H1 (cell line): ENCODE measurements at regions not wholly inside any gene's neighbourhood (a gene's known extent, or its start where the extent isn't known, plus 50 kb on each side); places are given as distances from the start of the nearest gene placed in this dataset.

ENCODE experiments used
- CTCF ChIA-PET: fragments of 300-600 bp; sonication (Branson Sonifier 250); formaldehyde crosslinking; loops from one replicate; lab custom pipeline; 2021; ENCODE audit not compliant: partially characterized antibody; lab: Charles Lee
- POLR2A ChIA-PET: fragments of 300-600 bp; sonication (Branson Sonifier 250); formaldehyde crosslinking; loops from one replicate; lab custom pipeline; 2021; ENCODE audit warnings: inconsistent platforms; ENCODE audit not compliant: partially characterized antibody; lab: Charles Lee
- DNase-seq, 2 experiments: peaks; one replicate each; pipeline versions ENCODE4 v3.0.0 to v3.0.0-alpha.2; 2010 to 2022; ENCODE audit warnings: low spot score in 2 of 2, low read depth in 1 of 2, mixed read lengths in 1 of 2
- FAIRE-seq: peaks from 2 replicates; lab custom pipeline; 2011; peaks lifted over from hg19 to GRCh38; lab: Jason Lieb, UNC
- H2AFZ ChIP-seq: 2 replicates; pipeline ENCODE4 v1.8.1; 2012; ENCODE audit warnings: low read length, inconsistent platforms
- H2AK5ac ChIP-seq: 2 replicates; pipeline ENCODE4 v1.6.1; 2013; ENCODE audit warnings: low read depth, low read length
- H2BK120ac ChIP-seq: replicated peaks from 2 replicates; pipeline ENCODE3; 2013; ENCODE audit warnings: low read depth, low read length, inconsistent platforms
- H2BK12ac ChIP-seq: 2 replicates; pipeline ENCODE4 v1.6.1; 2013; ENCODE audit warnings: low read depth, low read length
- H2BK15ac ChIP-seq: 2 replicates; pipeline ENCODE4 v1.6.1; 2013; ENCODE audit warnings: low read length
- H2BK20ac ChIP-seq: 2 replicates; pipeline ENCODE4 v1.6.1; 2013; ENCODE audit warnings: low read length
- H2BK5ac ChIP-seq: 2 replicates; pipeline ENCODE4 v1.6.1; 2013; ENCODE audit warnings: low read depth, low read length
- H3K14ac ChIP-seq: 2 replicates; pipeline ENCODE4 v1.6.1; 2013; ENCODE audit warnings: inconsistent platforms; ENCODE audit not compliant: insufficient read length
- H3K18ac ChIP-seq: 2 replicates; pipeline ENCODE4 v1.6.1; 2013; ENCODE audit warnings: low read length; ENCODE audit errors: extremely low read depth
- H3K23ac ChIP-seq: 2 replicates; pipeline ENCODE4 v1.6.1; 2013; ENCODE audit warnings: inconsistent platforms; ENCODE audit not compliant: insufficient read length
- H3K23me2 ChIP-seq: 2 replicates; pipeline ENCODE4 v1.6.1; 2013; ENCODE audit warnings: low read depth, low read length
- H3K27ac ChIP-seq: 2 replicates; pipeline ENCODE4 v1.6.1; 2011; ENCODE audit warnings: low read depth, low read length, inconsistent platforms
- H3K27me3 ChIP-seq, 4 experiments: replicated peaks in 1 of 4; 1 replicate in 1 of 4; 2 replicates in 3 of 4; pipeline versions ENCODE4 v1.6.1 to v1.8.1; 2011 to 2013; ENCODE audit warnings: low read length in 3 of 4, mild to moderate bottlenecking in 3 of 4, inconsistent platforms in 2 of 4, mixed read lengths in 2 of 4, moderate library complexity in 1 of 4; ENCODE audit not compliant: control insufficient read depth in 3 of 4, insufficient read depth in 3 of 4; ENCODE audit errors: extremely low read depth in 1 of 4
- H3K36me3 ChIP-seq, 4 experiments: 2 replicates each; pipeline versions ENCODE4 v1.6.1 to v1.8.1; 2011 to 2013; ENCODE audit warnings: mild to moderate bottlenecking in 4 of 4, low read length in 3 of 4, moderate library complexity in 2 of 4, control low read depth in 1 of 4, inconsistent platforms in 1 of 4; ENCODE audit not compliant: insufficient read depth in 4 of 4, control insufficient read depth in 2 of 4
- H3K4ac ChIP-seq: replicated peaks from 2 replicates; pipeline ENCODE3; 2013; ENCODE audit warnings: low read length, low read depth, mixed read lengths, inconsistent platforms; ENCODE audit not compliant: insufficient read length
- H3K4me1 ChIP-seq, 4 experiments: replicated peaks in 1 of 4; 1 replicate in 1 of 4; 2 replicates in 3 of 4; pipeline versions ENCODE4 v1.6.1 to v1.8.1; 2011 to 2013; ENCODE audit warnings: low read length in 3 of 4, inconsistent platforms in 2 of 4, mixed read lengths in 1 of 4; ENCODE audit not compliant: insufficient read depth in 4 of 4, control insufficient read depth in 3 of 4
- H3K4me2 ChIP-seq, 2 experiments: 2 replicates each; pipeline versions ENCODE4 v1.6.1 to v1.8.1; 2011 to 2013; ENCODE audit warnings: low read depth in 2 of 2, low read length in 2 of 2, control low read depth in 1 of 2, inconsistent platforms in 1 of 2, mild to moderate bottlenecking in 1 of 2; ENCODE audit not compliant: insufficient read depth in 1 of 2
- H3K4me3 ChIP-seq, 4 experiments: fragments of 200-600, 300-600 bp in 1 of 4; sonication (generic), shearing (Covaris generic), sonication (Bioruptor Twin) in 1 of 4; 2 replicates each; pipeline versions ENCODE4 v1.5.1 to v1.8.1; 2011 to 2016; ENCODE audit warnings: low read length in 4 of 4, low read depth in 3 of 4, control low read depth in 2 of 4, inconsistent platforms in 2 of 4, mild to moderate bottlenecking in 2 of 4, mixed read lengths in 1 of 4, moderate library complexity in 1 of 4; ENCODE audit not compliant: insufficient read depth in 2 of 4; ENCODE audit errors: extremely low read depth in 1 of 4
- H3K56ac ChIP-seq: replicated peaks from 2 replicates; pipeline ENCODE3; 2013; ENCODE audit warnings: low read depth, mild to moderate bottlenecking, mixed read lengths, low read length, inconsistent platforms; ENCODE audit not compliant: insufficient read length
- H3K79me1 ChIP-seq: 2 replicates; pipeline ENCODE4 v1.6.1; 2013; ENCODE audit warnings: low read depth, low read length, control low read depth
- H3K79me2 ChIP-seq, 2 experiments: 2 replicates each; pipeline versions ENCODE4 v1.6.1 to v1.8.1; 2012 to 2013; ENCODE audit warnings: low read length in 2 of 2, mild to moderate bottlenecking in 2 of 2, inconsistent platforms in 1 of 2; ENCODE audit not compliant: insufficient read depth in 2 of 2, control insufficient read depth in 1 of 2
- H3K9ac ChIP-seq, 4 experiments: replicated peaks in 1 of 4; 1 replicate in 1 of 4; 2 replicates in 3 of 4; pipeline versions ENCODE4 v1.6.1 to v1.8.1; 2011 to 2013; ENCODE audit warnings: low read depth in 3 of 4, low read length in 3 of 4, control low read depth in 2 of 4, mild to moderate bottlenecking in 2 of 4, moderate library complexity in 2 of 4, inconsistent platforms in 1 of 4; ENCODE audit errors: extremely low read depth in 1 of 4
- H3K9me3 ChIP-seq, 2 experiments: 2 replicates each; pipeline versions ENCODE4 v1.6.1 to v1.8.1; 2012 to 2013; ENCODE audit warnings: mild to moderate bottlenecking in 2 of 2, moderate library complexity in 2 of 2, control low read depth in 1 of 2, inconsistent platforms in 1 of 2, low read depth in 1 of 2, low read length in 1 of 2, mixed read lengths in 1 of 2; ENCODE audit not compliant: insufficient read depth in 2 of 2
- H4K20me1 ChIP-seq, 2 experiments: replicated peaks in 1 of 2; 2 replicates each; pipeline versions ENCODE3 to v1.8.1; 2011 to 2013; ENCODE audit warnings: inconsistent platforms in 2 of 2, low read length in 2 of 2, mild to moderate bottlenecking in 1 of 2; ENCODE audit not compliant: insufficient read depth in 2 of 2, control insufficient read depth in 1 of 2
- H4K5ac ChIP-seq: 2 replicates; pipeline ENCODE4 v1.6.1; 2013; ENCODE audit warnings: low read length, low read depth, mixed read lengths, inconsistent platforms; ENCODE audit not compliant: insufficient read length
- H4K8ac ChIP-seq: 2 replicates; pipeline ENCODE4 v1.8.0; 2013; ENCODE audit warnings: mild to moderate bottlenecking, moderate library complexity, low read length, inconsistent platforms; ENCODE audit not compliant: insufficient read depth; ENCODE audit errors: extremely low read depth
- H4K91ac ChIP-seq: replicated peaks from 2 replicates; pipeline ENCODE3; 2013; ENCODE audit warnings: low read length, mixed read lengths, inconsistent platforms; ENCODE audit not compliant: insufficient read length
- ASH2L ChIP-seq: fragments of 200-600, 300-600 bp; sonication (generic); IDR thresholded peaks from one replicate; pipeline ENCODE4 v1.7.1; 2017; ENCODE audit warnings: low read length
- ATF3 ChIP-seq: IDR thresholded peaks from 2 replicates; pipeline ENCODE4 v1.6.1; 2011; ENCODE audit warnings: low read depth, mild to moderate bottlenecking, low read length; ENCODE audit not compliant: insufficient read depth
- BACH1 ChIP-seq: IDR thresholded peaks from 2 replicates; pipeline ENCODE4 v1.6.1; 2012; ENCODE audit warnings: low read length, improper control_type of control experiment
- CTBP2 ChIP-seq: IDR thresholded peaks from 2 replicates; pipeline ENCODE4 v1.7.0; 2011; ENCODE audit warnings: borderline replicate concordance, mild to moderate bottlenecking, moderate library complexity, mixed read lengths, low read length; ENCODE audit not compliant: insufficient read depth, insufficient read length
- KDM5A ChIP-seq: fragments of 200-600 bp; IDR thresholded peaks from 2 replicates; pipeline ENCODE4 v1.7.1; 2012; ENCODE audit warnings: mild to moderate bottlenecking, low read length, inconsistent platforms, mixed read lengths
- MAX ChIP-seq: IDR thresholded peaks from 2 replicates; pipeline ENCODE4 v1.6.1; 2012; ENCODE audit warnings: inconsistent platforms
- POLR2A ChIP-seq, 2 experiments: IDR thresholded peaks; 1 replicate in 1 of 2; 2 replicates in 1 of 2; pipeline ENCODE4 v1.6.1; 2011; ENCODE audit warnings: low read depth in 2 of 2, low read length in 2 of 2, mild to moderate bottlenecking in 2 of 2; ENCODE audit errors: control extremely low read depth in 1 of 2
- SIN3A ChIP-seq, 2 experiments: IDR thresholded peaks in 1 of 2; conservative IDR thresholded peaks in 1 of 2; 2 replicates each; pipeline ENCODE4 v1.6.1; 2011 to 2012; ENCODE audit warnings: low read length in 2 of 2, improper control_type of control experiment in 1 of 2, low read depth in 1 of 2, mild to moderate bottlenecking in 1 of 2
- SIRT6 ChIP-seq: IDR thresholded peaks from one replicate; pipeline ENCODE4 v1.7.1; 2012; ENCODE audit warnings: low read length, inconsistent platforms
- SUZ12 ChIP-seq: fragments of 200-600 bp; sonication (generic); IDR thresholded peaks from 2 replicates; pipeline ENCODE4 v1.6.1; 2012; ENCODE audit warnings: mild to moderate bottlenecking, inconsistent platforms, low read length, moderate library complexity, mixed read lengths
- TBP ChIP-seq: IDR thresholded peaks from 2 replicates; pipeline ENCODE4 v1.6.1; 2011; ENCODE audit warnings: low read depth, low read length, improper control_type of control experiment
- YY1 ChIP-seq: IDR thresholded peaks from 2 replicates; pipeline ENCODE4 v1.6.1; 2011; ENCODE audit warnings: low read depth, mild to moderate bottlenecking, low read length
- WGBS, 2 experiments: shearing (Covaris generic) in 1 of 2; methylation state at CpG; one replicate each; pipeline versions ENCODE4 v1.1.6 to v1.1.7; 2013 to 2015; ENCODE audit warnings: low lambda C conversion rate in 2 of 2, mixed read lengths in 2 of 2, inconsistent platforms in 1 of 2, low coverage in 1 of 2, missing lambda C conversion rate in 1 of 2; ENCODE audit not compliant: insufficient replicate concordance in 2 of 2, insufficient coverage in 1 of 2, insufficient read length in 1 of 2; ENCODE audit errors: extremely low coverage in 1 of 2, missing lambda C conversion rate in 1 of 2; 5-methylcytosine and 5-hydroxymethylcytosine counted together

- no peak overlapping the region for H2AK5ac ChIP-seq
- H4K20me1 ChIP-seq, result no peaks in the 10 kb centered on the region
- no peak overlapping the region for H3K9ac ChIP-seq
- peak overlapping the region; percentile 85; the same call in 1 of the 2 replicates for H2AFZ ChIP-seq
- FAIRE-seq (no peak), DNase-seq (no peak)
- no peak overlapping the region for H2BK120ac ChIP-seq
- H2BK12ac ChIP-seq, result no peak overlapping the region
- no peak overlapping the region for H3K4me2 ChIP-seq
- H4K8ac ChIP-seq, result no peak overlapping the region
- H4K91ac ChIP-seq, result no peak overlapping the region
- H2BK20ac ChIP-seq, result no peak overlapping the region
- H3K27me3 ChIP-seq, result no peaks in the 10 kb centered on the region
- H3K9me3 ChIP-seq, result no peaks in the 10 kb centered on the region; a peak in 1 of 4 replicates
- no peak overlapping the region for H4K5ac ChIP-seq
- H3K4ac ChIP-seq, result no peak overlapping the region
- no peaks in the 10 kb centered on the region for H3K23me2 ChIP-seq
- no peak overlapping the region for H3K56ac ChIP-seq
- H3K4me3 ChIP-seq, result no peak overlapping the region
- H3K79me1 ChIP-seq, result no peaks in the 10 kb centered on the region
- peaks cover 0 to 3% (median 0%) of the 10 kb centered on the region in 4 experiments; a peak in 2 of 7 replicates for H3K4me1 ChIP-seq
- H3K23ac ChIP-seq, result no peak overlapping the region
- H2BK15ac ChIP-seq, result no peak overlapping the region
- no peak overlapping the region for H2BK5ac ChIP-seq
- POLR2A ChIA-PET, result no interaction called here
- CTCF ChIA-PET, result interaction anchor here (1.5 kb wide), 1 partner anchor 12 kb away, joined by 4 read pairs; no protein-coding TSS in a partner anchor
- no peak overlapping the region for H3K14ac ChIP-seq
- 82% methylated on average over 7 of the region's 7 CpGs; no CpG with 5 or more reads in 1 of the 2 experiments for WGBS, 2 experiments
- no peak overlapping the region for H3K18ac ChIP-seq
- TF ChIP-seq KDM5A (no peak), SUZ12 (no peak), SIN3A (conservative IDR thresholded peaks at IDR 0.05 in 1 of 2, IDR thresholded peaks at IDR 0.05 in 1 of 2; ENCODE audit: low read depth in 1 of 2, low read length in 2 of 2) (no peak), TBP (no peak), POLR2A (IDR thresholded peaks at IDR 0.05; ENCODE audit: control extremely low read depth in 1 of 2, low read depth in 2 of 2, low read length in 2 of 2) (no peak), BACH1 (no peak), ATF3 (no peak), YY1 (no peak), CTBP2 (no peak), SIRT6 (no peak), MAX (no peak), ASH2L (no peak)
- H3K36me3 ChIP-seq, result no peaks in the 10 kb centered on the region
- no peaks in the 10 kb centered on the region for H3K79me2 ChIP-seq
- no peak overlapping the region for H3K27ac ChIP-seq
Observed at GRCh38 chr4:188660796-188661195, 521.6 kb downstream of the TRIML1 start.
